ENCODE measurements at regions not wholly inside any gene's neighbourhood (a gene's known extent, or its start where the extent isn't known, plus 50 kb on each side); places are given as distances from the start of the nearest gene placed in this dataset.

DNA sequence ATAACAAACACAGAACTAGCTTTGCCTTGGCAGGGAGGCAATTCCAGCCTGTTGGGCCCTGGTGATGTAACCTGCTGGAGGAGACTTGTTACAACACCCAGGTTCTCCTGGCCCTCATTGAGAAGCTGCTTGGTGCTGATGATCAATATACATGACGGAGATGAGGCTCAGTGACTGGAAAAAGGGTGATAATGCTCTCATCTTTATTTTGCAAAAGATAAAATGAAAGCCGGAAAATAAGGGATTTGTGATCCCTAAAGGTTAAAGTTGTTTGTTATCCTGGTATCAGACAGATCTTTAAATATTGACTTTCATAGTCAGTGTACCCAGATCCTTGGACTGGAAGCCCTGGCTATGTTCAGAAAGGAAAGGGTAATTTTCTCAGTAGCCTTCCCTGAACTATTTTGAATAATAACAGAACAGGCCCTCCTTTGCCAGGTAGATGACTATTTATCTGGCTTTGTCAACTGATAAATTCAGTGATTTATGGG lies 118.9 kb upstream of the MEIS2 start:
- peak; percentile 42 for DNase-seq
- peaks cover 9% of the 10 kb centered on the region for H3K9me3 ChIP-seq (ENCODE audit: severe bottlenecking)
- H3K4me3 ChIP-seq (ENCODE audit: low read depth, low read length), result no peak overlapping the region
- no peaks in the 10 kb centered on the region for H3K36me3 ChIP-seq
- H3K27me3 ChIP-seq (ENCODE audit: insufficient read depth, low read depth, severe bottlenecking), result no peaks in the 10 kb centered on the region
- H3K27ac ChIP-seq, result peak overlapping the region; percentile 81
- TF ChIP-seq, protein P1, sequence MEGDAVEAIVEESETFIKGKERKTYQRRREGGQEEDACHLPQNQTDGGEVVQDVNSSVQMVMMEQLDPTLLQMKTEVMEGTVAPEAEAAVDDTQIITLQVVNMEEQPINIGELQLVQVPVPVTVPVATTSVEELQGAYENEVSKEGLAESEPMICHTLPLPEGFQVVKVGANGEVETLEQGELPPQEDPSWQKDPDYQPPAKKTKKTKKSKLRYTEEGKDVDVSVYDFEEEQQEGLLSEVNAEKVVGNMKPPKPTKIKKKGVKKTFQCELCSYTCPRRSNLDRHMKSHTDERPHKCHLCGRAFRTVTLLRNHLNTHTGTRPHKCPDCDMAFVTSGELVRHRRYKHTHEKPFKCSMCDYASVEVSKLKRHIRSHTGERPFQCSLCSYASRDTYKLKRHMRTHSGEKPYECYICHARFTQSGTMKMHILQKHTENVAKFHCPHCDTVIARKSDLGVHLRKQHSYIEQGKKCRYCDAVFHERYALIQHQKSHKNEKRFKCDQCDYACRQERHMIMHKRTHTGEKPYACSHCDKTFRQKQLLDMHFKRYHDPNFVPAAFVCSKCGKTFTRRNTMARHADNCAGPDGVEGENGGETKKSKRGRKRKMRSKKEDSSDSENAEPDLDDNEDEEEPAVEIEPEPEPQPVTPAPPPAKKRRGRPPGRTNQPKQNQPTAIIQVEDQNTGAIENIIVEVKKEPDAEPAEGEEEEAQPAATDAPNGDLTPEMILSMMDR (IDR thresholded peaks at IDR 0.05; ENCODE audit: low read depth, low read length), result peak; percentile 19; the same call in 1 of the 2 replicates

DNA sequence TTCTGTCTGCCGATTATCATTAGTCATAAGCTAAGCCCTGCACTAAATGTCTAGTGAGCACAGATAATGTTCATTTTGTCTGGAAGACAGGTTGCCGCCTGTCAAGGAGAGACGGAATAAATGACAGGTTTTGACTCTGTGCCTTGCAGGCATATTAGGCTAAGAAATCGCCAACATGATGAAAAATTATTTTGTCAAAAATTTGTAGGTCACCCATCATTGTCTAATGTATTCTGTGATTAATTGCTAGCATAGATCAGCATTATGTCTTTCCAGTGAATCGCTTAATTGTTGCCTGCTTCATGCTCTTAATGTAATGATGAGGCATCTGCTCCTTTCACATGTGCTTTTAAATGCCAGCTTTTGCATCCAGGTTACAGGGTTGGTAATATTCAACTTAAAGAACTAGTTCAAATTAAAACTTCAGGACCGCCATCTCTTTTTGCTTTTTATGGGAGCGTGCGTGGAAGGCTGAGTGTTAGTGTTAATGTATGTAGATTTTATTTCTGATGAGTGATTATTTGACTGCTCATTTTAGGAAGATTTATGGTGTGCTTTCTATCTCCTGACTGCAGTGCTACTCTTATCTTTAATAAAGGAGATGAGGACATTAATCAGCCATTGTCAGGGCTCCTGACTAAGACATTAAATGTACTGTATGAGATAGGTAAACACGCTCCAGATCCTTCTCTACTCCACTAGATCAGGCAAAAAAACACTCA lies 120.8 kb upstream of the MEIS2 start:
- peak overlapping the region; percentile 81 for H3K27ac ChIP-seq
- no peaks in the 10 kb centered on the region for H3K27me3 ChIP-seq (ENCODE audit: insufficient read depth, low read depth, severe bottlenecking)
- peak; percentile 23 for DNase-seq
- H3K9me3 ChIP-seq (ENCODE audit: severe bottlenecking), result no peaks in the 10 kb centered on the region
- no peaks in the 10 kb centered on the region for H3K36me3 ChIP-seq
- H3K4me3 ChIP-seq (ENCODE audit: low read depth, low read length), result peak overlapping the region; percentile 36
- TF ChIP-seq, protein P1 (IDR thresholded peaks at IDR 0.05; ENCODE audit: low read depth, low read length), result no peak

DNA sequence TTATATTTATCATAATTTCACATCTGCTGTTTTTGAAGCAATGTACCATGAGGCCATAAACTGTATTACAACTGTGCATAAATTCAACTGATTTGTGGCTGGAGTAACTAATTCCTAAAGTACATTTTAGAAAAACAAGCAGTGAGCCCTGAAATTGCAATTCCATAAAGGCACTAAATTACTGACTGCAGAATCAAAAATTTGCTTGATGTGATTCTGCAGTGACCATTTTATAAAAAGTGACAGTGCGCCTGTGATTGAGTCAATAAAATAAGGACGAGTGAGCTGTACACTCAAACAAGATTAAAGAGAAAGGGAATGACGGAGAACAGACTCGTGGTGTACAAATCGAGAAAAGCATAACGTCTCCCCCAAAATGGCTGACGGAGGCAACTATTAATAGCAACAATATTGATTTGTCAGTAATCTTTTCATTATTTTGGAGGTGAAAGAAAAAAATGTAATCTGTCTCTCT lies 121.4 kb upstream of the MEIS2 start:
- peak overlapping the region; percentile 36 for H3K4me3 ChIP-seq (ENCODE audit: low read depth, low read length)
- H3K36me3 ChIP-seq, result no peaks in the 10 kb centered on the region
- no peaks in the 10 kb centered on the region for H3K27me3 ChIP-seq (ENCODE audit: insufficient read depth, low read depth, severe bottlenecking)
- peak overlapping the region; percentile 81 for H3K27ac ChIP-seq
- TF ChIP-seq, protein P1 (IDR thresholded peaks at IDR 0.05; ENCODE audit: low read depth, low read length), result no peak
- no peaks in the 10 kb centered on the region for H3K9me3 ChIP-seq (ENCODE audit: severe bottlenecking)
- peak; percentile 8 for DNase-seq

DNA sequence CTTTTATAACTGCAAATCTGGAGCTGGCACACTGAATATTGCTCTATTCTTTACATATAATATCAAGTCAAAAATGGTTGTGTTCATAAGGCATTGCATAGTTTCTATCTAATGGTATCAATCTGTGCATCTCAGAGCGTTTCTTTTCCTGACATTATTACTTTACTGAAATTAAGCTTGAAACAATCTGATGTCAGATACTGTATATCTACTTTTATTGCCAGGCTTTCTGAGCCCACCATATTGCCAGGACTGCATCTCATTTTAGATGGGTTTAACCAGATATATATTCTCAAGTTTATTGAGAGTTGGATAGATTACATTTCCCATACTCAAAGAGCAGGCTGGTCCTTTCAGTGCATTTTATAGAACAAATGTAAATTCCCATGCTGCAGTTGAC lies 122.7 kb upstream of the MEIS2 start:
- TF ChIP-seq, protein P1 (IDR thresholded peaks at IDR 0.05; ENCODE audit: low read depth, low read length), result no peak
- no peak for DNase-seq
- H3K27me3 ChIP-seq (ENCODE audit: insufficient read depth, low read depth, severe bottlenecking), result no peaks in the 10 kb centered on the region

DNA sequence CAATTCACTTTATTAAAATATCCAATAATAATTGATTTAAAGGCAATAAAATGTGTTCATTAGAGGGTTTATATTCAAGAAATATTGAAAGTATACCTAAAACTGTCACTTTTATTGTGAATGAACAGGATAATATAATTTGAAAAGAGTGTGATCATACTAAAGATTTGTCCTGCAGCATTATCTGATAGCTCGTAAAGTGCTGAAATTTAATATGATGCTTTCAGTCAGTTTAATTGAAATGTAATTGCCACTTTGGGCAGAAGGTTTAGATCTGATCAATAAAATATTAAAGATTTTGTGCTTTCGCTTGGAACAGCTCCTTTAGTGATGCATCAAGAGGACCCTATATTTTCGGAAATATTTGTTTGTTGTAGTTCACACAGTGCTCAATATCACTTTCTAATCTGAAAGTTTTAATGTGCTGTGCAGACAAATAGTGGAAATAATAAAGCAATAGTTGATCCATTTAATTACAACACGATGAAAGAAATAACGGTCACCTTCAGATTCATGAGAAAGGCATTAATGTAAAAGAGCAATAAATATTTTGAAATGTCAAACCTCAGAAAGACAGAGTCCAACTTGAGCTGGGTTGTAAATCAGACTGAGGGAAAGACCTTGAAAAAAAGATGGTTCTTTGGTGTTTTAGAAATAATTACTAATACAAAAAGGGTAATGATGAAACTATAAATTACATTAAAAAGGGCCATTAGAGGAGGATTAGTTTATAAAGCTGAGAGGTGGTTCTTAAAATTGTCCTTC lies 129.7 kb upstream of the MEIS2 start:
- no peaks in the 10 kb centered on the region for H3K9me3 ChIP-seq (ENCODE audit: severe bottlenecking)
- H3K4me3 ChIP-seq (ENCODE audit: low read depth, low read length), result no peak overlapping the region
- no peaks in the 10 kb centered on the region for H3K36me3 ChIP-seq
- H3K27ac ChIP-seq, result no peak overlapping the region
- H3K27me3 ChIP-seq (ENCODE audit: insufficient read depth, low read depth, severe bottlenecking), result no peaks in the 10 kb centered on the region
- TF ChIP-seq, protein P1 (IDR thresholded peaks at IDR 0.05; ENCODE audit: low read depth, low read length), result no peak
- DNase-seq, result no peak

More for the DNA sequence above, 122.7 kb upstream of the MEIS2 start:
- H3K9me3 ChIP-seq (ENCODE audit: severe bottlenecking), result no peaks in the 10 kb centered on the region
- H3K36me3 ChIP-seq, result no peaks in the 10 kb centered on the region
- H3K4me3 ChIP-seq (ENCODE audit: low read depth, low read length), result no peak overlapping the region
- H3K27ac ChIP-seq, result no peak overlapping the region
